HG03196 (cell line): ENCODE measurements at regions not wholly inside any gene's neighbourhood (a gene's known extent, or its start where the extent isn't known, plus 50 kb on each side); places are given as distances from the start of the nearest gene placed in this dataset.
"Not testable (repeated sequence)": the region's sequence is repeated elsewhere in the genome, so short reads cannot be mapped to it uniquely, and the experiment has no call there.

Experiments used
- ATAC-seq: cut with Tn5 transposase; IDR thresholded peaks from one replicate; pipeline ENCODE4 v1.9.1; 2021; ENCODE audit not compliant: unreplicated experiment

DNA sequence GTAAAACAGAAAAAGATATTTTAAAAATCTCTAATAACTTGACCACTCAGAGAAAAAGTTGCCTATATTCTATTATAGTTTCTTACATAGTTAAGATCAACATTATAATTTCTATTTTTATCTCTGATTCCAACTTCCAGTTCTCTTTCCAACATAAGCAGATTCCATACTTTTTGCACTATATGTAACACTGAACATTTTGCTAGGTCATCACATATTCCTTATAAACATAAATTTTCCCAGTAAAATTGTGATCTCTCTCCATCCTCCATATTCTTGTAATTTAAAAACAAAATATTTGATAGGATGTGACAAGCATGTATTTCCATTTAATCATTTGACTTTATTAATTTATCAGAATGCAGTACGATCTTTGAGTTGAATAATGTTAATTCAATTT, 170.4 kb upstream of the THSD7A start:
- ATAC-seq, result no peak

DNA sequence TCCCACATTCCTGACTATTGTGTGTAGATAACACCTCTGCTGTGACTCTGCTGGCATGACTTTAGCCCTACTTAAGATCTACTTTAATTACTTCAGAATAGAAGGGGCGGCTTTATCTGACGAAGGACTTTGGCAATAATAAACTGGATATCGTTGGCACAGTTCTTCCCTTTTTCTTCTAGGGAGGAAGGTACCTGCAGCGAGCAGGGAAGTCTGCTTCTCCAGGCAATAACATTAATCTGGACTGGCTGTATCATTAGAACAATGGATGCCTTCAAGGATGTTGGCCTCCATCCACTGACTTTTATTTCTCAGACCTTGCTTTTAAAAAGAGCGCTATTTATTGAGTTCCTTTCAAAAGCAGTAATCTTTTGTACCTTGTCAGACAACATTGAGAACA, 172.6 kb upstream of the THSD7A start:
- no peak for ATAC-seq

DNA sequence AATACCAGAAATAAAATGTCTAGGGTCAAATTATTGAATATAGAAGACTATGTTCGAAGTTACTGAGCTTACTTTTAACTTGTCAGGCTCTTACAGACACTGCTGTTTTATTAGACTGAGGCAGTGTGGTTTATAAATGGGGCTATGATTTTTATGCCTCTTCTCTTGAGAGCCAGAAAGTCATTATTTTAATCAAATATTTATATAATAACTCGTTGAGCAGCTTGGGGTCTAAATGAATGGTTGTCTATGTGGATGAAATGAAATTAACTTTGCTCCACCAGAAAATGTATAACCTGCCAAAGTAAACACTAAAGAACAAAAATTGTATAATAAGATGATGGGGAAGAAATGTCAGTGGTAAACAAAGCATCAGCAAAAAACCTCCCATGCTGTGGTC, 175.6 kb upstream of the THSD7A start:
- ATAC-seq, result no peak

DNA sequence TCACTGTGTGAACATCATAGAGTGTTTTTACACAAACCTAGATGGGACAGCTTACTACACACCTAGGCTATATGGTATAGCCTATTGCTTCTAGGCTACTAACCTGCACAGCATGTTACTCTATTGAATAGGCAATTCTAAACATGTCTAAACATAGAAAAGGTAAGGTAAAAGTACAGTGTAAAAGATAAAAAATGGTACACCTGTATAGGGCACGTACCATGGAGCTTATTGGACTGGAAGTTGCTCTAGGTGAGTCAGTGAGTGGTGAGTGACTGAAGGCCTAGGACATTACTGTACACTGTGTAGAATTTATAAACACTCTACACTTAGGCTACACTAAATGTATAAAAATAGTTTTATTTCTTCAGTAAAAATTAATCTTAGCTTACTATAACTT, 182.0 kb upstream of the THSD7A start:
- no peak for ATAC-seq

DNA sequence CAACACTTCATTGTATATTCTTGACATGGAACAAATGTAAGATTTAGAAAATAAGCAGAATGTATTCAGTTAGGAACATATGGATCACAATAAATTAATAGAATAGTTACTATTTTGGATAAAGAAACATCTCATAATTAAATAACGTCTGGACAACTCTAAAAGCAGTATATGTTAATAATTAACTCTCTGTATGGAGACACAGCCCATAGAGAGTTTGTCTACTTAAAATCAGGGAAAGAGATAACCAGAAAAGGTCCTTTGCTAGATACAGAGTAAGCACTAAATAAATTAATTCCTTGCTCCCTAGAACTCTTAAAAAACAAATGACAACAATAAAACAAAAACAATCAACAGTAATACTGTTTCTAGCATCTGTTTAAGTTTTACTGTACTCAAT, 184.4 kb upstream of the THSD7A start:
- ATAC-seq, result no peak

DNA sequence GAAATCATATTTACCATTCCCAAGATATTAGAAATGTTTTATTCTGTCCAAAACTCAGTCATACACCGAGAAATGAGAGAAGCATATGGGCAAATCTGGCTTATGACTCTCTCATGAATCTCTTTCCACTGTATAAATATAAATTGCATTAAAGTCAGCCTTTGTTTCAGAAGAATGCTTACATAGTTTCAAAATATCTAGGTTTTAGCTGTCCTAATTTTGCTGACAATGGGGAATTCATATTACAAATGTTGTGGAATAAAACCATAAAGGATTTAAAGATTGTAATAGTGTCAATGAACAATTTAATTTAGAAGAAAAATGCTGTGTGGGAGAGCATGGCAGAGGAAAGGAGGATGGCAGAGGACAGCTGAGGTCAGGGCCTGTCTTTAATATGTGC, 185.0 kb upstream of the THSD7A start:
- ATAC-seq, result no peak

DNA sequence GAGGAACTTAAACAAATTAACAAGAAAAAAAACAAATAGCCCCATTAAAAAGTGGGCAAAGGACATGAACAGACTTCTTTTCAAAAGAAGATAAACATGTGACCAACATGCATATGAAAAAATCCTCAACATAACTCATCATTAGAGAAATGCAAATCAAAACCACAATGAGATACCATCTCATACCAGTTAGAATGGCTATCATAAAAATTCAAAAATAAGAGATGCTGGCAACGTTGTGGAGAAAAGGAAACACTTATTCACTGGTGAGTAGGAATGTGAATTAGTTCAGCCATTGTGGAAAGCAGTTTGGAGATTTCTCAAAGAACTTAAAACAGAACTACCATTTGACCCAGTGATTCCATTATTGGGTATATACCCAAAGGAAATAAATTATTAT, 189.1 kb upstream of the TMEM106B start:
- not testable (repeated sequence) for ATAC-seq

DNA sequence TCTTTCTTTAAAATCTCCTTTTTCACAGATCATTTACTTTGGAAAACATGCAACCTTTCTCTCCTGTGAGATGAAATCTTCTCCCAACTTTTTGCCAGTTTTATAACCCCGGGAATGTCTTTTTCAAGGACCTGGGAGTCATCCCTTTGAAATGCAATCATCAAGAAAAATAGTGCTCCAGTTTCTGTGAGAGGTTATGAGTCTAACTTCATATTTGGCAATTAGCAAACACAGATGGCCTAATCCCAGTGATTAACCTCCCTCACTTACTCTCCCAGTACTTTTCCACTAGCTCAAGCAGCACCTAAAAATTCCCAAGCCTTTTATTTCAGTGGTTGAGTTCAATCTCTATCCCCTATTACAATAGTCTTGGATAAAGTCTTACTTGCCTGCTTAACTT, 185.8 kb upstream of the TMEM106B start:
- no peak for ATAC-seq

DNA sequence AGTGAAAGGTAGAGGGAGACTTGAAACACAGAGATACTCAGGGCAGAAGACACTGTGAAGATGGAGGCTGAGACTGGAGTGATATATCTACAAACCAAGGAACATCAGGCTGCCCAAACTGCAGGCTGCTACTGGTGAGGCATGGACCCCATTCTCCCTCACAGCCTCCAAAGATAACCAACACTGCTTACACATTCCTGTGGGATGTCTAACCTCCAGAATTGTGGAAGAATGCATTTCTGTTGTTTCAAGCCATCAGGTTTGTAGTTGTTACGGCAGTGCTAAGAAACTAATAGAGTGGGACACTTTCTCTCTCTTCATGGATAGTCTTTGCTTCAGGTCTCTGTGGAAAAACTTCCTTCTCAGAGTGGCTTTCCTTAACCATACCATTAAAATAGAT, 182.6 kb upstream of the TMEM106B start:
- ATAC-seq, result no peak

DNA sequence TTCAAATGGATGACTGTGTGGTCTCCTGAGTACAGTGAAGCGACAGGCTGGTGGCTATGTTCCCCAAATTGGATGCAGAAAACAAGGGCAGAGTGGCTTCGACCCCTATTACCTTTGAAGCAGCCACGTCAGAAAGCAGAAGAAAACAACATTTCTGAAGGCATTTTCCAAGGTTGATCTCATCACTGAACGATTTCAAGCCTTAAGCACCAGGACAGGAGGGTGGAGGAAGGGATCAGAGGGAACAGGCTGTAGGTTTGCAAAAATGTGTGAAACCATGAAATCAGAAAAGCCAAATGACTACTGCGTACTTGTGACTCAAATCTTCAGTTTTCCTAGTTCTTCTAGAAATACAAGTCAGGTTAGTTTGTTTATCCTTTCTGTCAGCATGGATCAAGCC, 181.0 kb upstream of the TMEM106B start:
- ATAC-seq, result no peak

DNA sequence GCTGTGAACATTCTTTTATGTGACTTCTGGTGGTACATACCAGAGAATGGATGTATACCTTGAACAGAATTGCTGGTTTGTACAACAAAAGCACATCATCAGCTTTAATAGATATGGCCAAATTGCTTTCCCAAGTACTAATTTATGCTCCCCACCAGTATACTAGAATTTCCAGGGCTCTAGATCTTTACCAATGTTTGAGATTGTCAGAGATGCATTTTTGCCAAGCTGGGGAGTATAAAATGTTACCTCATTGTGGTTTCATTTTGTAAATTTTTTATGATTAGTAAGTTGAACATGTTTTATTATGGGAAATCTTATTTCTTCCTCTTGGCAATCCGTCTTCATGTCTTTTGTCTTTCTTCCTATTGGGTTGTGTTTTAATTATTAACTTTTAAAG, 179.9 kb upstream of the TMEM106B start:
- no peak for ATAC-seq

DNA sequence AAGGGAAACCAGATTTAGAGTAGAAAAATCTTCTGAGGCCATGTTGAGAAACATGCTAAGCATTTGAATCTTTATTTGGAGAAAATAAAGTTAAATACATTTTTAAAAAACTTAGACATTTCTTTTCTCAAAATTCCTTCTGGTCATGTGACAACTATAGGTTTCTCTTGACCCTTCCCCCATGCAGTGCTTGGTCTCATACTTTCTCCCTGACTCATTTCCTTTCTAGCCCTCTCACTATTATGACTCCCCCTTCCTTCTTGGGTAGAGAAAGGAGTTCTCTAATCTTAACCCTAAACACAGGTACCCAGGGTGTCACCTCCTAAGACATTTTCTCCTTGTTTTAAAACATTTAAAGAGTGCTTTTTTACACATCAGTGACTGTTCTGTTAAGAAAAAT, 179.5 kb upstream of the TMEM106B start:
- no peak for ATAC-seq

DNA sequence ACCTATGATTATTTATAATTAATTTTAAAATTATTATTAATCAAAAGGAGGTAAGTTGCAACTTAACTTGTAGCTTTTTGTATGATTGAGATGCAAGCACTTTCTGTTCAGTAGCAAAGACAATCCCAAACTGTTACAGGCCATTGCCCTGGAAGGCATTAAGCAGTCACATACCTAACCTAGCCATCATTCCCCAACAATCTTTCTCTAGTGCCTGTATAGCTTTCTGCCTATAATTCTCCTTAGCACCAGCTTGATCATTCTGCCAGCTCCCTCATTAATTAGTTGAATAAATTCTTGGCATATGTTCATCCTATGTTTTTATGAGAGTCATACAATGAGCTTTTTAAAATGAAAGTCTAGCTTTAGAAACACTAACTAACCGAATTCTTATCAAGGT, 178.9 kb upstream of the TMEM106B start:
- ATAC-seq, result no peak

DNA sequence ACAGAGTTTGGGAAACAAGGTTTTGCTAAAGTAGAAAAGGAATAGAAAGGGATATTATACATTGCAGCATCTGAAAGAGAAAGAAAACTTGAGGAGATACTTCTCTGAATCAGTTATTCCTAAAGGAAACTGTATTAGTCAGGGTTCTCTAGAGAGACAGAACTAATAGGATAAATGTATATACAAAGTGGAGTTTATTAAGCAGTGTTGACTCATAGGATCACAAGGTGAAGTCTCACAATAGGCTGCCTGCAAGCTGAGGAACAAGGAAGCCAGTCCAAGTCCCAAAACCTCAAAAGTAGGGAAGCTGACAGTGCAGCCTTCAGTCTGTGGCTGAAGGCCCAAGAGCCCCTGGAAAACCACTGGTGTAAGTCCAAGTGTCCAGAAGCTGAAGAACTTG, 167.6 kb upstream of the TMEM106B start:
- not testable (repeated sequence) for ATAC-seq

DNA sequence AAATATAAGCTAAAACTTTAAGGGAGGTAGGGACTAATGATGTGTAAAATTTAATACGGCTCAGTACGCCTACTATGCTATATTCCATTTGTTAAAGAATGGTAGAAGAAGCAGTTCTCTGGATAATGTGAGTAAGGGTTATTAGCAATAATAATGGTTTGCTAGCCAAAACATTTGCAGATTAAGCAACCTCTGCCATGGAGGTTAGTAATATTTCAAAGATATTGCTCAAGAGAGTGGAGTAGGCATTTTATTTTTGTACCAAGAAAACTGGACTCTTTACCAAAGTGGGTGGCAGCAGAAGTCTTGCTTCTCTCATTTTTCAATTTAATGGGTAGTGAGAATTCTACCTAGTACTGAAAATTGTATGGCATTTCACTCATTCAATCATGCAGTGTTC, 158.9 kb upstream of the TMEM106B start:
- no peak for ATAC-seq

DNA sequence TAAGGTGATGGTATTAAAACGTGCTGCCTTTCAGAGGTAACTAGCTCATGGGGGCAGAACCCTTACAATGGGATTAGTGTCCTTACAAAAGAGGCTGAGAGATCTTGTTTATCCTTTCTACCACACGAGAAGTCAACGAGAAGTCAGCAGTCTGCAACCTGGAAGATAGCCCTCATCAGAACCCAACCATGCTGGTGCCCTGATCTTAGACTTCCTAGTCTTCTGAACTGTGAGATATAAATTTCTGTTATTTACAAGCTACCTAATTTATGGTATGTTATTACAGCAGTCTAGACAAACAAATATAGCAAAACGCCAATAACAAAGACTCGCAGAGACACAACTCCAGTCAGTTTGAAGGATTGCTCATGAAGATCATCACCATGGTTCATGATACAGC, 157.5 kb upstream of the TMEM106B start:
- ATAC-seq, result no peak

DNA sequence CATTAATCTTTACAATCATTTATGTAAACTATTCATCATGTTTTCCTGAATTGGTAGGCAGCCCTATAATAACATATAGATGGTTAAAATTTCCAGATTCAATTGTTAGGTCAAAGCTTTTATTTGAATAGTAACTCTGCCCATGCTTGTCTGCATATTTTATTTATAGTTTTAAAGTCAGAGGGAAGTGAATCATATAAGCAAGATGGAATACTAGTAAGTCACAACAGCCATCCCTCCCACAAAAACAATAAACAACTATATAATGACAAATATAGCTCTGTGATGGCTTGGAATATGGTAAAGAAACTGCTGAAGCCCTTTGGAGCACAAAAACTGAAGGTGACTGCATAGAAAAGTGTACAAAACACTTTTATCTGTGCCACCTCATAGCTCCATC, 156.3 kb upstream of the TMEM106B start:
- ATAC-seq, result no peak

DNA sequence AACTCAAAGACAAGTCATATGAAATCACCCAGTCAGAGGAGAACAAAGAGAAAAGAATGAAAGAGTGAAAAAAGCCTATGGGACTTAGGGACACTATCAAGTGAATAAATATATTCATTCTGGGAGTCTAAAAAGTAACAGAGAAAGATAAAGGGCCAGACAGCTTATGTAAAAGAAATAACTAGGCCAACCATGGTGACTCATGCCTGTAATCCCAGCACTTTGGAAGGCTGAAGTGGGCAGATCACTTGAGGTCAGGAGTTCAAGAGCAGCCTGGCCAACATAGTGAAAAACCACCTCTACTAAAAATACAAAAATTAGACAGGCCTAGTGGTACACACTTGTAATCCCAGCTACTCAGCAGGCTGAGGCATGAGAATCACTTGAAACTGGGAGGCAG, 154.7 kb upstream of the TMEM106B start:
- no peak for ATAC-seq

DNA sequence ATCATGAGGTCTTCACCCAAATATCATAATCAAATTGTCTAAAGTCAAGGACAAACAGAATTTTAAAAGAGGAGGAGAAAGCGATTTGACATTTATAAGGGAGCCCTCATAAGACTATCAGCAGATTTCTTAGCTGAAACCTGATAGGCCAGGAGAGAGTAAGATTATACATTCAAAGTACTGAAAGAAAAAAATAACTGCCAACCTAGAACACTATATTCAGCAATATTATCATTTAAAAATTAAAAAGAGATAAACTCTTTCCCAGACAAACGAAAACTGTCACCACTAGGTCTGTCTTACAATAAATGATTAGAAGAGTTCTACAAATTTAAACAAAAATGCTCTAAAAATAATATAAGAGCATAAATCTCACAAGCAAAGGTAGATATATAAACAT, 154.1 kb upstream of the TMEM106B start:
- no peak for ATAC-seq

DNA sequence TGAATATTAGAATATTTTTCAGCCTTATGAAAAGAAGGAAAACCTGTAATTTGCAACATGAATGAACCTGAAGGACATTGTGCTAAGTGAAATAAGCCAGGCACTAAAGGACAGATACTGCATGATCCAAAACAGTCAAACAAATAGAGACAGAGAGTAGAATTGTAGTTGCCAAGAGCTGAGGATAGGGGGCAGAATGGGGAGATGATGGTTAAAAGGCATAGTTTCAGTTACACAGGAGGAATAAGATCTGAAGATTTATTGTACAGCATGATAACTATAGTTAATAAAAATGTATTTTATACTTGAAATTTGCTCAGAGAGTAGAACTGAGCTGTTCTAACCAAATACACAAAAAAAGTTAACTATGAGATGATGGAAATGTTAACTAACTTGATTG, 149.0 kb upstream of the TMEM106B start:
- ATAC-seq, result no peak

DNA sequence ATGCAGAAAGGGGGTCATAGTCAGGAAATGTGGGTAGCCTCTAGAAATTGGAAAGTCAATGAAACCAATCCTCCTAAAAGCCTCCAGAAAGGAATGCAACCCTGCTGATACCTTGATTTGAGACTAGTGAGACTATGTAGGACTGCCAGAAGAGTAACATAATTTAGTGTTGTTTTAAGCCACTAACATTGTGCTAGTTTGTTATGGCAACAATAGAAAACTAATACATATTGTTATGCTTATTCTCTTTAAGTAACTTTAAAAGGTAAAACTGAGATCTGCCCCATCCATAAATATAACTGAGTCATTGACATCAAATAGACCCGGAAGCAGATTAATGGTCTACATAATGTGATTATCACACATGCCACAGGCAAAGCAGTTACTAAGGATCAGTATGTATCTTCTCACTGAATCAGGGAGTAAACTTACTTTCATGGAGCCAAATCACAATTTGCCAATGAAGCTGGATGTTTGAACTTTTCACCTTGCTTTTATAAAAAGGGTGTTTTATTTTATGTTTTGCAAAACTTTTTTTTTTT, 146.4 kb upstream of the TMEM106B start:
- ATAC-seq, result no peak

DNA sequence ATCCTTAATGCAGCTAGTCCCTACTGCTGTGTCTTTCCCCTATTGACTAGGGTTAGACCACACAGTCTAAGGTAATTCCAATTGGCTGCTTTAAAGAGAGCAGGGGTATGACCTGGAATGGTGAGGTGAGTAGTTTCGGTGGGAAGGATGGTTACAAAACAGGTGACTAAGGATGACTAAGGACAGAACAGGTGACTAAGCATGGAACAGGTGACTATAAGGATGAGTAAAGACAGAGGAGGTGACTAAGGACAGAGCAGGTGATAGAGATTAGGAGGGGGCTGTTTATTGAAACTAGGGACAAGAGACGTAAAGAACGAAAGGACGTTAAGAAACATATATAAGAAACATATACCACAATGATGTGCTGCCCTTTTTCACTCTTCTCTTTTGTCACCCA, 145.1 kb upstream of the TMEM106B start:
- ATAC-seq, result no peak

DNA sequence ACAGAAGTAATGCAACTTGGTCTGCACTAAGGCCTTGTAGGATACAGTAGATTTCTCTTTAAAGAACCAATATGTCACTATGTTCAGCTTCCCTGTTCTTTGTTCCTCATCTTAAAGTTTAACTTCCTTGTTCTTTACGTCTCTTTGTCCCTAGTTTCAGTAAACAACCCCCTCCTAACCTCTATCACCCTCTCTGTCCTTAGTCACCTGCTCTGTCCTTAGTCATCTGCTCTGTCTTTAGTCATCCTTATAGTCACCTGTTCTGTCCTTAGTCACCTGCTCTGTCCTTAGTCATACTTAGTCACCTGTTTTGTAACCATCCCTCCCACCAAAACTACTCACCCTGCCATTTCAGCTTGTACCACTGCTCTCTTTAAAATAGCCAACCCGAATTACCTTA, 144.6 kb upstream of the TMEM106B start:
- ATAC-seq, result no peak
